CD4-positive, alpha-beta T cell treated with Interleukin-2 at 100 ng/mL for 4 hours (primary cell): ENCODE measurements at regions not wholly inside any gene's neighbourhood (a gene's known extent, or its start where the extent isn't known, plus 50 kb on each side); places are given as distances from the start of the nearest gene placed in this dataset.
"Not testable (repeated sequence)": the region's sequence is repeated elsewhere in the genome, so short reads cannot be mapped to it uniquely, and the experiment has no call there.

Experiments used
- DNase-seq: peaks from one replicate; pipeline ENCODE4 v3.0.0-alpha.2; 2020; ENCODE audit warnings: low spot score

DNA sequence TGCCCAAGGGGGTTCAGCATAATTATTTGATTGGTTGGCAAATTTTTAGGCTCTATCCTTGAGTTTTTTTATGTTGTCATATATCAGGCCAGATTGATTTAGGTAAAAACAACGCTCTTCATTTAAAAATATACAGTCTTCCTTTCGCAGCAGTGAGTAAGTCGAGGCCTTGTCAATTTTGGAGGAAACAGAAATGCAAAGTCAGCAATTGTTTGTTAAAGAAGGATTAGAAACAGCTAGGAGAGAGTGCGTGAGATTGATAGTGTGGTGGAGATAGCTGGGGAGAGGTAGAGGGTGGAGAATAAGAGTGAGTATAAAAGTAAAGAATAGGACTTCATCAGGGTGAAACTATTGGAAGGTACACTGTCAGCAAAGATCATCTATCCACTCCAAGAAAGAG is 830.8 kb downstream of the LUZP2 start:
- DNase-seq, result no peak

- no peak for DNase-seq
Measured at GRCh38 chr11:25339281-25339680, 842.4 kb downstream of the LUZP2 start.

GRCh38 chr11:25349537-25349936 is 852.7 kb downstream of the LUZP2 start:
- DNase-seq, result no peak

DNA sequence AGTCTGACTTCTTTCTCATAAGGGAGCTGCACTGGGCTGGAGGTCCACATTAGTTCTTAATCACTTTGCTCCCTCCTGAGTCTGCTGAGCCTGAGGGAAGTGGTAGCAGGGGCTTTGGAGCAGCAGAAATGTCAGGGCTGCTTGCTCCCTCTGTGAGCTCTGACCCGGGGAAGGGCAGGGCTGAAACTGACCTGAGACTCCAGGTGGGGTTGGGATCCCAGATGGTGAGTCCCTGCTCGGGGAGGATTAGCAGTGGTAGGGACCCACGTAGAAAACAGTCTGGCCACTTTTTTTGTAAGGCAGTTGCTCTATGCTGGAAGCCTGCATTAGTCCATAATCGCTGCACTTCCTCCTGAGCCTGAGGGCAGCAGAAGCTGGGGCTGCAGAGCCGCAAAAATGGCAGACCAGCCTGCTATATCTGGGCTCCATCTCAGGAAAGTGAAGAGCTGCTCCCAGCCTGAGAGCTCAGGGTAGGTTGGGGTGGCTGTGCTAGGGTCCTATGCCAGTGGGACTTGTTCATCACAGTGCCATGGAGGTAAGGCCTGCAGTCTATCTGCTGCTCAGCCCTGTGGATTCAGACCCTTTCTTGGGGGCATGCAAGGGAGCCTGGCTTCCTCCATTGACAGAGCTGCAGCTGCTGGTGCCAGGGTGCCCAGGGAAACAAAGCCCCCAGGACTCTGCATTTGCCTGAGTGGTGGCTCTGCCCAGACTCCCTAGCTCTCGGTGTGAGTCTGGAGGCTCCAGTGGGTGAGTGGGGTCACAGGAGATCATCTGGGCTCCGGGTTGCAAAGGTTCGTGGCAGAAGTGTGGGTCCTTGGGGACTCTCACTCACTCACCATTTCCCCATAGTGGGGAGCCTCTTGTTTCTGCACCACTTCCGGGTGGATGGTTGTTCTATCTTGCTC is 854.3 kb downstream of the LUZP2 start:
- no peak for DNase-seq

GRCh38 chr11:25357133-25357532 is 860.3 kb downstream of the LUZP2 start:
- DNase-seq, result no peak

- DNase-seq, result no peak
Measured at GRCh38 chr11:25377466-25377865, 880.6 kb downstream of the LUZP2 start.

- no peak for DNase-seq
Measured at GRCh38 chr11:25396847-25397246, 900.0 kb downstream of the LUZP2 start.

DNA sequence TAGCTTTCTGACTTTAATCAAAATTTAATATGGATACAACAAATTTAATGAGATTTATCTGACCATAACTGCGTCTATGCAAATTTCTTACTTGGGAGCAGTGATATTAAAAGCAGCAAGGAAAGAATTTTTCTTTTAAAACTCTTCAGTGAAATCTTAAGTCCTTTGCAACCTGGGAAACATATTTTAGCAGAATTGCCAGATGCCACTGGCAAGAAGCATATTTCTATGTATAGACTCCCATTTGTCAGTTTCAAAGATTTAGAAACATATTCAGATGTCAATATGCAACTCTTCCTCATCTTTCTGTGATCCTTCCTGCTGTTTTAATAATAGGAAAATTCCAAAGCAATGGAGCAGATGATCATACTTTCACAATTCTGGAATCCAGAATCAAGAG is 911.3 kb downstream of the LUZP2 start:
- no peak for DNase-seq

DNA sequence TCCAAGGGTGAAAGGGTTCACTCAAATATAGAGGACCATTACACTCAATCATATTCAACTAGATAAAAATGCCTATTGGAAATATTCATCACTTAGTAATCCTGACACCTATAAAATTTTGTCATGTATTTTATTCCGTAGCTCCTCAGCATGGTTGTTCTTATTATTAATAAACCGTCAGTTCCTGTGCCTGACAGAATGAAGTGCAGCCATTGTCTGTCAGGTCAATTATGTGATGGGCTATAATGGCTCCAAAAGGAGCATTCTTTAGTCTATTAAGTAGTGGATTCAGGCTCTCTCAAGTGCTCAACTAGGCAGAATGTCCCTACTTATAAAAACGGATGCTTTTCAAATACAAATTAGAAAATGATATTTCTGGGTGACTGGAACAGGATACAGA is 916.1 kb upstream of the ANO3 start:
- no peak for DNase-seq

DNA sequence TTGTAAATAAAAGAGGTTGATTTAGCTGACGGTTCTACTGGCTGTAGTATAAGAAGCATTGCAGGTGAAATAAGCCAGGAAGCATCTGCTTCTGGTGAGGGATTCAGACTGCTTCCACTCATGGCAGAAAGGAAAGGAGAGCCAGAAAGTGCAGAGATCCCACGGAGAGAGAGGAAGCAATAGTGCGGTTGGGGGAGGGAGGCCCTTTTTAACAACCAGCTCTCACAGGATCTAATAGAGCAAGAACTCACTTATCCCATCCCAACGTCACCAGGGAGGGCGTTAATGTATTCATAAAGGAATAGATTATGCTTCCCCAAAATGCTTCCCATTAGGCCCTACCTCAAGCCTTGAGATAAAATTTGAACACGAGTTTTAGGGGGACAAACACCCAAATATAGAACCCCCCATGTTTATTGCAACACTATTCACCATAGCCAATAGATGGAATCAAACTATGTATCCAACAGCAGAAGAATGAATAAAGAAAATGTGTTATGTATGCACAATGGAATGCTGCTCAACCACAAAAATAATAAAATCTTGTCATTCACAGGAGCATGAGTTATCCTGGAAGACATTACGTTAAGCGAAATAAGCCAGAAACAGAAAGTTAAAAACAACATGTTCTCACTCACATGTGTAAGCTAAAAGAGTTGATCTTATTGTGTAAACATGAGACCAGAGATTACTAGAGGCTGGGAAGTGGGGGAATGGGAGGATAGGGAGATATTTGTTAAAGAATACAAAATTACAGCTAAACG is 908.3 kb upstream of the ANO3 start:
- no peak for DNase-seq

DNA sequence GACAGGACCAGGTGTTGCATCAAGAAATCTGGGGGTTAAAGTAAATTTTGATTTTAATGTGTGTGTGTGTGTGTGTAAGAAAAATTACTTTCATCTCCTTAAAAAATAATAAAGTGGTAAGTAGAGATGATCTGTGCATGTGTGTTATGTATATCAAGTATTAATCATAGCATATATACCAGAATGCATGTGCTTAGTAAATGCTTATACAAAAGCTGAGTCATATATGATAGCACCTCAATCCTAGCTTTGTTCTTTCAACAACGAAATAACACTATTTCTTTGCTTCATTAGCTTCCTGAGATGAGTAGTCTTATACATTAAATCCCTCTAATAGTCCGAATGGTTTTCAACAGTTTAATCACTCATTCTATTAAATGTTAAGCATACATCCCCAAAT is 899.6 kb upstream of the ANO3 start:
- DNase-seq, result no peak

DNA sequence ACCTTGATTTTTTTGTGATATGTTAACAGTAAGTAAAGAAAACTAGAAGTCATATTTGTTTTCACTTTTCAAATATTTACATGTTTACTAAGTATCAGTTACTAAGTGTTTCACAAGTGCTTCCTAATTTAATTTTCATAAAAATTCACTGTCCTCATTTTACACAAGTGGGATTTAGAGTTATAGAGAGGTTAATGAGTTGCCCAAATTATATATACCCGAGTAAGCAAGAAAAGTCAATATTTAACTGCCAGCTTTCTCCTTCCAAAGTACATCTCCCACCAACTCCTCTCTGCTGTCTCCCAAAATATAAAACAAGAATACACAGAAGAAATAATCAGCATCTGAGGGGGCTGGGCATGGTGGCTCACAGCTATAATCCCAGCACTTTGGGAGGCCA is 896.7 kb upstream of the ANO3 start:
- no peak for DNase-seq

DNA sequence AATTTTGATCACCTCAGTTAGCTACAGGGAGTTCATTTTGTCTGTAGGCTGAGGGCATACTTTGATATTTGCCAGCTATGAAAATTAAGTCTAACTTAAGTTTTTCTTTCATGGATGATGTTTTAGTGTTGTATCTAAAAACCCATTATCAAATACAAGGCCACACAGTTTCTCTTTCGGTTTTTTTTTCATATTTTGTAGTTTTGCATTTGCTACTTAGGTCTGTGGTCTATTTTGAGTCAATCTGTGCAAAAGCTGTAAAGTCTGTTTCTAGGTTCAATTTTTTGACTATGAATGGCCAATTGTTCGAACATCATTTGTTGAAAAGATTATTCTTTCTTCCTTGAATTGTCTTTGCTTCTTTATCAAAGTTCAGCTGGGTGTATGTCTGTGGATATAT is 895.6 kb upstream of the ANO3 start:
- no peak for DNase-seq

DNA sequence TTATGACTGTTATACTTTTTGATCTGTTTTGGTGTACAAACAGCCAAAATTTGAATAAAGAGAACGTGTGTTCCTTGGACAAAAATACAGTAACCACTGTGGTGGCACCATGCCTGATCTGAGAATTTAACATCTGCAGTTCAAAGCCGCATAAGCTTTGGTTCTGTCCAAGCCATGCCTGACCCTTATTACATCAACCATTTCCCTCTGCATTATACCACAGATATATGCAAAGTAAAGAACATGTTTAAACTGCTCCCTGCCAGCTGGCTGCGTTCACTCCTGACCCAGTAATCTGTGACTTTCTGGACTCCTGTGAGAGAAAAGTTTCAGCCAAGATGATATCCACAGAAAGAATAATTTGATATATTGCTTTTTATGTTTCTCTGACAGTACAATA is 890.5 kb upstream of the ANO3 start:
- no peak for DNase-seq

GRCh38 chr11:25449091-25449490 is 882.8 kb upstream of the ANO3 start:
- DNase-seq, result no peak

DNA sequence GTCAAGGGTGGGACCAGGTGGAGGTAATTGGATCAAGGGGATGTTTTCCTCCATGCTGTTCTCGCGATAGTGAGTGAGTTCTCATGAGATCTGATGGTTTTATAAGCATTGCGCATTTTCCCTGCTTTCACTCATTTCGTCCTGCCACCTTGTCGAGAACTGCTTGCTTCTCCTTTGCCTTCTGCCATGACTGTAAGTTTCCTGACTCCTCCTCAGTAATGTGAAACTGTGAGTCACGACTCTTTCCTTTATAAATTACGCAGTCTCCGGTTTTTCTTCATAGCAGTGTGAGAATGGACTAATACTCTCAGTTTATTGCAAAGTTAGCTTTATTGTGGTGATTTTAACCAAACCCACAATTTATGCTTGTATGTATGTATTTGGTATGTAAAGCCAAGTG is 878.5 kb upstream of the ANO3 start:
- DNase-seq, result no peak

GRCh38 chr11:25456211-25456610 is 875.7 kb upstream of the ANO3 start:
- no peak for DNase-seq

DNA sequence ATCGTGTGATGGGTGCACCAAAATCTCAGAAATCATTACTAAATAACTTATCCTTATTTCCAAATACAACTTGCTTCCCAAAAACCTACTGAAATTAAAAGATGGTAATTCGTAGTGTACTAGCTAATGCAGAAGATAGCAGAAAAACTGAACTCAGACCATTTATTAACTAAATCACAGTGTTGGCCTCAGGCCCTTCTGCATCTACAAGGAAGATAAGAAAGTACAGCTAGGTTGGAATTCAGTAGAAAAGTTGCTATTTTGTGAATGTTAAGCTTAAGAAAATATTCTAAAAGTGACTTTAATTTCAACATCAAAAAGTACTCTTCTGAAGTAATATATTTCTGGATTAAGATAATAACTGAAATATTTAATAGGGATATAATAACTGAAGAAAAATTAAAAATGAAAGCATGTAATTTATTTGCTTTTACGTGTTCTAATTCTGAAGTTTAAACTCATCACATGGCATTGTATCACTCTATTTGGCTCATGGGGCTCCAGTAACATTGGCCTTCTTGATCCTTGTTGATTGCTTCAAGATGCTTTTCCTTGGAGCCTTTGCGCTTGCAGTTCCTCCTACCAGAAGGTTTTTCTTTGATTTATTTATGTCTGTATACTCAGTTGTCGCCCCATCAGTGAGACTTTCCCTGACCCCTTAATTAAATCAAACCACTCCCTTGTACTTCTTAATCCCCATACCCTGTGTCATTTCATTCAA is 847.9 kb upstream of the ANO3 start:
- DNase-seq, result no peak

GRCh38 chr11:25485315-25485714 is 846.6 kb upstream of the ANO3 start:
- no peak for DNase-seq

GRCh38 chr11:25486338-25486737 is 845.6 kb upstream of the ANO3 start:
- DNase-seq, result not testable (repeated sequence)

DNA sequence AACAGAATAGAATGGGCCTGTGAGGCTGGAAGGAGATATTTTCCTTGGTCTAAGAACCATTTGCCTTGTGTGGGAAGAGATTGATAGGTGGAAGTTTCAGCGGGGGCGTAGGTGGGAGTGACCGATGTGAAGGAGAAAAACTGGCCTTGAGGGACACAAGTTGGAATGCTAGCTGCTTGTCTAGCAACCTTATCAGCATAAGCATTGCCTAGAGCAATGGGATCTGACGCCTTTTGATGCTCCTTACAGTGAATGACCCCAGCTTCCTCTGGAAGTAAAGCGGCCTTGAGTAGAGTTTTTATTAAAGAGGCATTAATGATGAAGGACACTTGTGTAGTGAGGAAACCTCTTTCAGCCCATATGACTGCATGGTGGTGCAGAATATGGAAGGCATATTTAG is 843.8 kb upstream of the ANO3 start:
- not testable (repeated sequence) for DNase-seq

GRCh38 chr11:25501426-25501825 is 830.5 kb upstream of the ANO3 start:
- DNase-seq, result not testable (repeated sequence)

- DNase-seq, result no peak
Measured at GRCh38 chr11:25515576-25515975, 816.4 kb upstream of the ANO3 start.
